ENCODE measurements at regions not wholly inside any gene's neighbourhood (a gene's known extent, or its start where the extent isn't known, plus 50 kb on each side); places are given as distances from the start of the nearest gene placed in this dataset.

DNA sequence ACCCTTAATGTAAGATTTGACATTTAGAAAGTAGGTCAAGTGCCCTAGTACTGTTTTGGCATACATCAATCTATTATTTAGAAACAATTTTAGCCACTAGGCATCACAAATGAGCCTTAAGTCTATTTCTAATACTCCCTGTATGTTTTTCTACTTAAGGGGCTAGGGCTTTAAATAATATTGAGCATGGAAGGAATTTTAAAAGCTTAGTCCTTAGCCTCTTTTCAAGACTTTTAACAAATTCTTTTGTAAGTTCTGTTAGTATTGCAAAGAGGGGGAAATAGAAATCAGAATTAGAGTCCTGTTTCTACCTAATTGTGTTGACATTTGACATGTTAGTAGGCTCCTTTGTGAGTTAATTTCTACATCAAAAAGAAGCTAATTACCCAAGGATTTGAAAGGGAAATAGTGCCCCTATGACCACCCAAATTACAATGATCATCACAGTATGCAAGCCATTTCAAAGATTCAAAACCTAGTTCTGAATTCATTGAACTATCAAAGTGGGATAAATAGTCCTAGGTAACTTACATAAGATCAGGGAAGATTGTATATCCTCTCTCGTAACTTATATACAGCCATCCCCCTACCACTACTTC is 647.8 kb upstream of the ACO1 start:
- DNase-seq (ENCODE audit: extremely low spot score), result no peak
- ChIA-PET POLR2A (no interaction called here), CTCF (interaction anchor here (0.7 to 1.7 kb wide), 2 partner anchors 10 kb away, joined by 3 to 4 read pairs; no protein-coding TSS in a partner anchor)
- TF ChIP-seq, protein P1, sequence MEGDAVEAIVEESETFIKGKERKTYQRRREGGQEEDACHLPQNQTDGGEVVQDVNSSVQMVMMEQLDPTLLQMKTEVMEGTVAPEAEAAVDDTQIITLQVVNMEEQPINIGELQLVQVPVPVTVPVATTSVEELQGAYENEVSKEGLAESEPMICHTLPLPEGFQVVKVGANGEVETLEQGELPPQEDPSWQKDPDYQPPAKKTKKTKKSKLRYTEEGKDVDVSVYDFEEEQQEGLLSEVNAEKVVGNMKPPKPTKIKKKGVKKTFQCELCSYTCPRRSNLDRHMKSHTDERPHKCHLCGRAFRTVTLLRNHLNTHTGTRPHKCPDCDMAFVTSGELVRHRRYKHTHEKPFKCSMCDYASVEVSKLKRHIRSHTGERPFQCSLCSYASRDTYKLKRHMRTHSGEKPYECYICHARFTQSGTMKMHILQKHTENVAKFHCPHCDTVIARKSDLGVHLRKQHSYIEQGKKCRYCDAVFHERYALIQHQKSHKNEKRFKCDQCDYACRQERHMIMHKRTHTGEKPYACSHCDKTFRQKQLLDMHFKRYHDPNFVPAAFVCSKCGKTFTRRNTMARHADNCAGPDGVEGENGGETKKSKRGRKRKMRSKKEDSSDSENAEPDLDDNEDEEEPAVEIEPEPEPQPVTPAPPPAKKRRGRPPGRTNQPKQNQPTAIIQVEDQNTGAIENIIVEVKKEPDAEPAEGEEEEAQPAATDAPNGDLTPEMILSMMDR (IDR thresholded peaks at IDR 0.05; ENCODE audit: control extremely low read depth, extremely low read depth, low read depth, missing control alignments), result no peak

DNA sequence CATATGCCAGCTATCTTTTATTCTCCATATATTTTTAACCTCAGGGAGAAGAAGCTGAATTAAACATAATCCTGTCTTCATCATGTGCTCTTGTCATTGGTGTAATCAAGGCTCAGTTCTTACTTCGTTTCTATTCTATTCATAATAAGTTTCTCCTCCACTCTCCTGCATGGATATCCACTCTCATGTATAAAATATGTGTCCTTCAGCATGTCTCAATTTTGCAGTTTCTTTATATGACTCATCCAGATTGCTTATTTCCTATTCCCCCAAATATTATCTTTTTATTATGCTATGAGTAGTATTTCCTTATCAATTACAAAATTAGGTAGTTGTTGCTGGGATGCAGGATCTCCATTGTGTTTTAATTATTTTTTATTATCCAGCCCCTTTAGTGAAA is 643.7 kb upstream of the ACO1 start:
- TF ChIP-seq, protein P1 (IDR thresholded peaks at IDR 0.05; ENCODE audit: control extremely low read depth, extremely low read depth, low read depth, missing control alignments), result no peak
- CTCF ChIA-PET, result interaction anchor here (1.5 kb wide), 1 partner anchor 19 kb away, joined by 3 read pairs; no protein-coding TSS in a partner anchor
- POLR2A ChIA-PET, result no interaction called here
- no peak for DNase-seq (ENCODE audit: extremely low spot score)

DNA sequence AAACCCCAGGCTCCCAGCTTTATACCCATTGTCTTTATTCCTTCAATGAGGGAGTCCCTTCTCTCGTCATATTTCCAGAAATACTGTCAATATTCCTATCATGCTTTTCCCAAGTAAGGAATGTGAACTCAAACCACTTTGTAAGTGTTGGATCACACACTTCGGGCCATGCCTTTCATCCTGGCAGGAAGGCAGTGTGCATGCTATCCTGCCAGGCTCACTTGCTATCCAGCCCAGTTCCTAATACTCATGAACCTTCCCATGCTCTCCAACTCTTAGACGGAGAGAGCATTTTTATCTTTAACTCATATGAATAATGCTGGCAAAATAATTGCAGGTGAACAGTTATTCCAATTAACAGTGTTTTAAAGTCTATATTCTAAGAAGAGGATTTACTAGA is 639.9 kb upstream of the ACO1 start:
- no peak for DNase-seq (ENCODE audit: extremely low spot score)
- TF ChIP-seq, protein P1 (IDR thresholded peaks at IDR 0.05; ENCODE audit: control extremely low read depth, extremely low read depth, low read depth, missing control alignments), result no peak
- CTCF ChIA-PET, result no interaction called here
- POLR2A ChIA-PET, result no interaction called here

DNA sequence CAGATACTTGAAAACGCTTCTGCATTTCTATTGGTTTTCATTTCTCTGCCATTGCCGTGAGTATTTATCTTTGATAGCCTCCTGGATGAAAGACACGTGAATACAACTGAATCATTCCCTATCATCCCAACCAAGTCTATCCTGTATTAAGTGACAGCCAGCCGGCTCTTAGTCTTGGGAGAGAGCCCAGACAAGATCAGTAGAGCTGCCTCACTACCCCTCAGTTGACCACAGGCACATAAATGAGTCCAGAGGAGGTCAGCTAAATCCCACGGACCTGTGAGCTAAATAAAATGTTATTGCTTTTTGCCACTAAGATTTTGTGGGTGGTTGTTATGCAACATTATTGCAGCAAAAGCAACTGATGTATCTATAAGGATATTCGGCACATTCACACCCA is 639.0 kb upstream of the ACO1 start:
- CTCF ChIA-PET, result no interaction called here
- POLR2A ChIA-PET, result no interaction called here
- TF ChIP-seq, protein P1 (IDR thresholded peaks at IDR 0.05; ENCODE audit: control extremely low read depth, extremely low read depth, low read depth, missing control alignments), result no peak

DNA sequence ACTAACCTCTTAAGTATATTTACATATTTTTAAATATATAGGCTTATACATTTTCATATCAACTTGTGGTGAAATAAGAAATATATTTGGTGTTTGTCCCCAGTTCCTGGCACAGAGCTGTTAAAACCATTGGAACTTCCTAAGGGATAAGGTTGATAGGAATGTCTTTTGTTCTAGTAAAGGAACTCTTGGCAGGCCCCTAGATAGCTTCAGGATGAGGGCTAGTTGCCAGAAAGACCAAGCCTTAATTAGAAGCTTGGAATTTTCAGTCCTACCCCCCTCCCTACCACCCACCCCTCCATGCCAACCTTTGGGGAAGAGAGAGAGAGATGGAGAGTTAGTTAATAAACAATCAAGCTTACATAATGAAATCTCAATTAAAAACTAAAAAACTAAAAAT is 638.6 kb upstream of the ACO1 start:
- ChIA-PET POLR2A (no interaction called here), CTCF (no interaction called here)
- no peak for DNase-seq (ENCODE audit: extremely low spot score)
- TF ChIP-seq, protein P1 (IDR thresholded peaks at IDR 0.05; ENCODE audit: control extremely low read depth, extremely low read depth, low read depth, missing control alignments), result no peak

More for the DNA sequence above, 639.0 kb upstream of the ACO1 start:
- DNase-seq (ENCODE audit: extremely low spot score), result no peak

DNA sequence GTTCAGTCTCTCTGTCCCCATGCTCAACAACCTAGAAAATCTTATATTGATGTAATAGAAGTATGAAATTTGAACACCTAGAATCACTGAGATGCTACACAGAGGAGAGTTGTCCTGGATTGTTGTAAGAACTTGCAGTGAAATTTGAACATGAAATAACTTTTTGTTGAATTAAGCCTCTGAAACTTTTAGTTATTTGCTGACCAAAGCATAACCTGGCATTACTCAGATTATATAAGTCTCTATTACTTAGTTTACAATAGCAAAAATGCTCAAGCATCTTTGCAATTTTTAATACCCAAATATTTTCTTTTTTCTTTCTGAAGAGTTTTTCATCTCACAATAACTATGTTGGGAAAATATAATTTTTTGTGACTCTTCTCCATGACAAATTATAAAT is 630.7 kb upstream of the ACO1 start:
- ChIA-PET POLR2A (no interaction called here), CTCF (no interaction called here)
- TF ChIP-seq, protein P1 (IDR thresholded peaks at IDR 0.05; ENCODE audit: control extremely low read depth, extremely low read depth, low read depth, missing control alignments), result no peak
- no peak for DNase-seq (ENCODE audit: extremely low spot score)

All from GM10248 (cell line).